Stimulated activated CD4-positive, alpha-beta T cell treated with anti-CD3 and anti-CD28 coated beads, Interleukin-4, amount 100 ng/mL, for 4 hours (primary cell): ENCODE measurements at regions not wholly inside any gene's neighbourhood (a gene's known extent, or its start where the extent isn't known, plus 50 kb on each side); places are given as distances from the start of the nearest gene placed in this dataset.
"Not testable (repeated sequence)": the region's sequence is repeated elsewhere in the genome, so short reads cannot be mapped to it uniquely, and the experiment has no call there.

Experiments used
- DNase-seq, 2 experiments: peaks; one replicate each; pipeline ENCODE4 v3.0.0-alpha.2; 2020

DNA sequence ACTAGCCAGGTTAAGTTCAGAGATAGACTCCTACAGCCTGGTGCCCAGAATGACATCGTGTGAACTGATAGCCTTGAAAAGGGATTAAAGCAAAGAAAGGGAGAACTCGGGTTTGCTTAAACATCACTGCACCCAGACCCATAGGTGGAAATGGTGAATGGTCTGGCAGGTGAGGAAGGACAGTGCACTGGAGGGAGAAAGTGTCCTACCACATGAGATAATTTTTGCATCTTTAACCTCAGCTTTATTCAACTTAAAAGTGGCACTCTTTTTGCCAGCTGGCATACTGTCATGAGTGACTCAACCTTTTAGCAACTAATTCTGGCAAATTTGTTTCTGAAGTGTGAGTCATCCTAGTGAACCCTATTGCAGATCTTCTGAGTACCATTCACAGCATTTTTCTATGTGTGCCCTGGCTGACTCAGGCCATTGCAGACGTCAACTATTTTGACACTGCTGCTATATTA, 53.0 kb upstream of the DAPP1 start:
- no peak for DNase-seq

DNA sequence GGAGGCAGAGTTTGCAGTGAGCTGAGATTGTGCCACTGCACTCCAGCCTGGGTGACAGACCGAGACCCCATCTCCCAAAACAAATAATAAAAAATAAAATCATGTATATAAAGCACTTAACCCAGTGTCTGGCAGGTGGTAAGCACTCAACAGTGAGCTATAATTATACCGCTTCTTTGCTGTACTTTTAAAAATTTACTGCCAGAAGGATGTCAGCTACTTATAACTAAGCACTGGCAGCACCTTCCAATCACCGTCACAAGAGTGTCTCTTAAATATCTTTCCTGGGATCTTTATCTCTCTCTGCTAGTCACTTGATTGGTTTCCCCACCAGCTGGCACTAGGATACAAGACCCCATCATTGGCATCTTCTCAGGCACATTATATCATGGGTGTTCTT, 53.9 kb upstream of the DAPP1 start:
- no peak for DNase-seq

DNA sequence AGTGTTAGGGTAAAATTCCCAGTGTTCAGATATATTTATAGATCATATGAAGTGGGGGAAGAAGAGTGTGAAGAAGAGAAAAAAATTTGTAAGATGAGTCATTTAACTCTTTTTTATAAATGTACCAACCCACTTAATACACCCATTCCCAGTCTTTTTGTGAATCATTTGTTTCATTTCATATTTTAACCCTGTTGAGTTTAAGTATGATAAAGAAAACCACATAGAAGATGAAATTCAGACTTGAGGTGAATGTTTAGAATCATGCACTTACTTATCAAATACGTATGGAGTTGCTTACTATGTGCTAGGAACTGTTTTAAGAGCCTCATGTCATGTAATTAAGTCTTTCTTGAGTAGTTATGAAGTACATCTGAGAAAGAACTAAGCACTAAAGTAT, 56.6 kb upstream of the DAPP1 start:
- no peak for DNase-seq

DNA sequence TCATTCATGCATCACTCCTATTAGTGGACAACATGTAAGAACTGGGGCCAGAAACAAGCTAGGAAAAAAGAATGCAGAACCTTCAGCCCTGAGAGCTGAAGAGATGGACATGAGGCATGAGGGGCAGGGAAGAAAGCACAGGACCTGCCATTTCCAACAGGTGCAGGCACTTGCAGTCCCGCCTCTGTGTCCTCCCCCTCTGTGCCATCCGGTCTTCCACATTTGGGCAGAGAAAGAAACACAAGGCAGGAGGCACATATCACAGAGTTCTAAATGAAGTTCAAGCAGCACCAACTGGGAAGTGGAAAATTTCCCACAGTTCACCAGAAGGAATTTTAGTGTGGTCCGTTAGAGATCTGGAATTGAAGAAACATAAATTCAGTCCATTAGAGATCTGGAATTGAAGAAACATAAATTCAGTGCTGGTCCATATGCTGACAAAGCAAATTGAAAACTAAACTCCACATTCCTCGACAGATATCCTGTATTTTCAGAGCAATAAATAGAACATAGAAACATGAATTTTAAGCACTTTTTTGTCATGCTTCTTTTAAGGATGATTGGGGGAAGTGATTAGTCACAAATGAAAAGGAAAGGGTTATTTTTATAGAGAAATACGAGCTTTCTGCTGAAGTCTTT, 57.2 kb upstream of the DAPP1 start:
- no peak for DNase-seq

DNA sequence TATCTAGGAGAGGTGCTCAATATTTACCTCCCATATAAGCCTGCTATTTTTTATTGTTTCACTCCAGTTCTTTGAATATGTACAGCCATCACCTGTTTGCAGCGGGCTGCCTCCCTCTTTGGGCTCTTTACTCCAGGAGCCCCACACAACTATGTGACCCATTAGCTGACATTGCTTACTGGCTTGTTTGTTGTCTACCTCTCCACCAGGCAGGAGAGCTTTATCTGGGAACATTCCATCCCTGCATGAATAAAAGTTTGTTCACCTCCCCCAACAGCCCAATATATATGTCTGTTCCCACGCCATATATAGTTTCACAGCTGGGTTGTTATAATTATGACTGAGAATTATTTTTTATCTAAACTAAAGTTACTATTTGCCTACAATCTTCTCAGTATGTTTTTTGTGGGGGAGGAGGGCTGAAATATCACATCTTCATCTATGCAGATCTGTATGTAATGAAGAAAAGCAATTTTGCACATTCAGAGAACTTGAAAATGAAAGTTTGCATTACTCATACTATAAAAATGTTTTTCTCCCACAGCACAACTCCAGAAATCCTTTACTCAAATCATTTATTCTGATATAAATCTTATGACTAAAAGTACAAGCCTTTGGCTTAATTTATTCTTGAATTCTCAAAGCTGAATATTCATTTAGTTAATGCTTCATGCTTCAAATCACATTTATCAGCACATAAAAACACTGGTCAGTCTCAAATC, 61.2 kb upstream of the DAPP1 start:
- no peak for DNase-seq

DNA sequence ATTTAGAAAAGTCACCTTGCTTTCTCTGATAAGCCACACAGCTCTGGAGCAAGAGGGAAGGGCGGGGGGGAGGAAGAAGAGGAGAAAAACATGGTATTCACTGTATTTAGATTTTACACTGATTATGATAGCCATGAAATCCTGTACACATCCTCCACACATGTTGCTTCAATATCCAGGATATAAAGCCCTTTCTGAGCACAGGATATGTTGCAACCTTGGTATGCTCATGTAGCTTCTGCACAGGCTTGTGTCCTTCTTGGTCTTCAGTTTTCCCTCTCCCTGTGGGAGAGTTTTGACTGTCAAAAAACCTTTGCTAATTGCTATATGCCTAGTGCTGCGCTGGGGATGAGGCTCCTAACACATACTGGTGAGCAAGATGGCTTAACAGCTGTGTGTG, 61.9 kb upstream of the DAPP1 start:
- no peak for DNase-seq

DNA sequence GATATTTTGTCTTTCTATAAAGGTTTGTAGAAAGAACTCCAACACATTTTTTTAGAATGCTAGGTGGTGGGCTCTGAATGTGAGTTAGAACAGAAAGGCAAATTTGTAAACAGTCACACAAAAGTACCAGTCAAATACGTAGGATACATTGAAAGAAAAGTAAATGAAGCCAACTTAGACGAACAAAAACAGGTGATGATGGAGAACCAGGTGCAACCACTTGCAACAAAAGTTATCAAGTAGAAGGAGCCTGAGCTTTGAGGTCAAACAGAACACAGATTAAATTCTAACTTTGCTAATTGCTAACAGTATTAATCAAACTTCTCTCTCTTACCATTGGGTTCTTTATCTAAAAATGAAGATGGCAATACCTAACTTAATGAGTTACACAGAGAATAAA, 62.7 kb upstream of the DAPP1 start:
- DNase-seq = no peak

DNA sequence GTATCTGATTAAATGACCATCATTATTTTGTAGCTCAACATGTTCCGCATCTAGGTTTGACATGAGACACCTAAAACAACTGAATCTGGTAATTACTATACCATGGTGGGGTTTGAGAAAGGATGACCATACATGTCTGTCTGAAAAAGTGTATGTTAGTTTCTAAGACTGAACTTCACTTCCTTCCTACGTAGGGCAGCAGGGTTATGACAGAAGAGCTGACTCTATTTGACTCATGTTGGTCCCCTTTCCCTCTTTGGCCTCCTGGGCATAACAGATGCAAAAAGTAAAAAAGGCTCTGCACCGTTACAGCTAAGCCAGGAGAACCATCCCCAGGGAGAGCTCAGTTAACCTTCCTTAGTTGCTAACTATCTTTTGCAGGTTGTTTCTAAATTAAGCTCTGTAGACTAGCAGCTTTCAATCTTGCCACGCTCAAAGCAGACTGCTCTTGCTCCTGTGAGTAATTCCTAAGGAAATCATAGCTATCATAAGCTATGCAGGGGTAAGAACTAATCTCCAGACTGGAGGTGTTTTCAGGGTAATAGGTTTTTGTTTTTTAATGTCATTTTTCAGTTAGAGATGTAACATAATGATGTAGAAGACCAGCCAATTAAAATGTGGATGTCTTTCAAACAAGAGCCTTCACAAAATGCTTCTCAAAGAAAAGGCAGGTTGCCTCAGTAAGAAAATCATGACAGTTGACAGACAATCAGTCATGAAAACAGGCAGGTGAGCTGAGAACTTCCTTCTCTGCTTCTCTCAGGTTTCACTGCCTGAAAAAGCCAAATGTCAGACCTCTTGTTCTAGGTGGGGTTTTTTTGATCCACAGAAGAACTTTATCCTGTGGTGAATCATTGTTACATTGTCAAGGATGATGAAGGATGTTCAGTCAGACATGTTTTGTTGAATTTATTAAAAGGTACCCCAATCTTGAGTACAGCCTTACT, 66.9 kb upstream of the DAPP1 start:
- DNase-seq = no peak

DNA sequence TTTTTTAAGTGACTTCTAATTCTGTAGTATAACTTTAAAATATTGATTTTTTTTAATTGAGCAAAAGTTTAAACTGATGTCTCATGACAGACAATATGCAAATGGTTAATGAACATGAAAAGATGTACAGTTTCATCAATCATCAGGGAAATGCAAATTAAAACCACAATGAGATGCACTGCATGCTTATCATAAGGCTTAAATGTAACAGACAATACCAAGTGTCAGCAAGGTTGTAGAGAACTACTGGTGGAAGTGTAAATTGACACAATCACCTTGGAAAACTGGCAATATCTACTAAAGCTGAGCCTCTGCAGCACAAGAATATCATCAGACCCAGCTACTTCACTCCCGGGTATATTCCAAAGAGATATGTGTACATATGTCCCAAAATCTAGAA, 70.2 kb upstream of the DAPP1 start:
- DNase-seq = no peak

DNA sequence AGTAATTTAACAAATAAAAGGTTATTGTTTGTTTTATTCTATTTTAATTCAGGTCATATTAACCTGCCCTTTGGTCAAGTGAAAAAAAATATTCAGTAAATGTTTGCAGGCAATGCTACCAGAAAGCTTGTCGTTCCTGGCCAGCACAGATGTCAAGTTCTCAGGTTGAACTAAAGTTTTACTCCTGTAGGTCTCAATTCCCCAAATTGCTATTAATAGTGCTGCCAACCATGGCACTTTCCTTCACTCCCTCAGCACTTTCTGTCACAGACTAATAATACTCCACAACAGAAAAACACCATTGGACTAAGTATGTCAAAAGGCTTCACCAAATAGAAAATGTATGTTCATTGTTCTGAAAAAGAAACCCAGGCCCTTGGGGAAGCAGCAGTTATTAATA, 79.2 kb upstream of the C4orf54 start:
- DNase-seq = no peak

DNA sequence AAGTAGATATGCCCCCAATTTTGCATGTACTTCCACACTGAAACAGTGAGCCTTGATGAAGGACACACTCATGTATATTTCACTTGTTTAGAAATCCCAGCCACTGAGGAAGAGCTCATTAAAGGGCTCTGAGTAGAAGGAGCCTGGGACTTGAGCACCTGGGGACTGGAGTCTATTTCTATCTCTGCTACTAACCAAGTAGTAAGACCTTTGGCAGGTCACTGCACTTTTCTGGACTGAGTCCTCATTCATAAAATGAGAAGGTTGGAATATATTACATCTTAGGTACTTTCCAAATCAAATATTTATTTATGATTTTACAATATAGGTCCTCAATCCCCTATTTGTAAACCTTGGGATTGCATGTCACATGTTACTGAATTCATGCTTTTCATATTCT, 78.2 kb upstream of the C4orf54 start:
- DNase-seq = no peak

DNA sequence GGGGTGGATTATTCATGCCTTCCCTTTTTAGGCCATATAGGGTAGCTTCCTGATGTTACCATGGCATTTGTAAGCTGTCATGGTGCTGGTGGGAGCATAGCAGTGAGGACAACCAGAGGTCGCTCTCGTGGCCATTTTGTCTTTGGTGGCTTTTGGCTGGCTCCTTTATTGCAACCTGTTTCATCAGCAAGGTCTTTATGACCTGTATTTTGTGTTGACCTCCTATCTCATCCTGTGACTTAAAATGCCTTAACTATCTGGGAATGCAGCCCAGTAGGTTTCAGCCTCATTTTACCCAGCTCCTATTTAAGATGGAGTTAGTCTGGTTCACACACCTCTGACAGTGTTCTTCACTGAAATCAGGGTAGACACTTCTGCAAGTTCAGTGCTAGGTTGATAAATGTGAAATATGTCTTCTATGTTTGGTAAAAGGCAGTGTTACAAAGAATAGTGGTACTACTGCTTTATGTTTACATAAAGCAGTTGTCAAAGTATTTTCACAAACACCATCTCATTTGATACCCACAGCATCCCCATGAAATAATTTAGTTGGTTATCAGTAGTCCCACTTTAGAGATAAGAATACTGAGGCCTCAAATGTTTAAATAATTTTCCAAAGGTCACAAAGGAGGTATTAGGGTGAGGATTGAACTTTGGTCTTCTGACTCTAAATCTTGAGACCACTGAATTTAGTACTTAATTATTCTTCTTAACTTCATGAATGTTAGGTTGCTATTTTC, 77.1 kb upstream of the C4orf54 start:
- DNase-seq = no peak

DNA sequence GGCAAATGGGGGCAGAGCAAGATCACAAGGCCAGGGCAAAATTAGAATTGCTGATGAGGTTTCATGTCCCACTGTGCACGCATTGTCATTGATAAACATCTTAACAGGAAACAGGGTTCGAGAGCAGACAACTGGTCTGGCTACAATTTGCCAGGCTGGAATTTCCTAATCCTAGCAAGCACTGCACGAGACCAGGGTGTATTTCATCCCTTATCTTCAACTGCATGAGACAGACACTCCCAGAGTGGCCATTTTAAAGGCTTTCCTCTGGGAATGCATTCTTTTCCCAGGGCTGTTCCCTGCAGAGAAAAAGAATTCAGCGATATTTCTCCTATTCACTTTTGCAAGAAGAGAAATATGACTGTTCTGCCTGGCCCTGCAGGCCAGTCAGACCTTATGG, 75.8 kb upstream of the C4orf54 start:
- DNase-seq = not testable (repeated sequence)

DNA sequence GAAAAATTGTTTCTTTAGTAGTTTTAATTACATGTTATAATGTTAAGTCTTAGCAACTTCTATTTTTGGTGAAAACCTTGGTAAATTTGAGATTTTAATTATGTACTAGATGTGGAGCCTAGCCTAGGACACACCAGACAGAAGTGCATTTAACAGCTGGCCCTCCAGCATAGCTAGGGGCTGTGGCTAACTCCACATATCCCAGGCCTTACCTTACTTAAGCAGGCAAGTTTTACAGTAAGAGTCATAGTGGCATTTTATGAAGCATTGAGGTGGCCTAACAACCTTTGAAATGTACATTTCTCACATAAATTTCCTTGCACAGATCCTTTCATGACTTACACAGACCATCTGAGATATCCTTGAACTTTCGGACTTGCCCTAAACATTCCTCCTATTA, 71.6 kb upstream of the C4orf54 start:
- DNase-seq = no peak

DNA sequence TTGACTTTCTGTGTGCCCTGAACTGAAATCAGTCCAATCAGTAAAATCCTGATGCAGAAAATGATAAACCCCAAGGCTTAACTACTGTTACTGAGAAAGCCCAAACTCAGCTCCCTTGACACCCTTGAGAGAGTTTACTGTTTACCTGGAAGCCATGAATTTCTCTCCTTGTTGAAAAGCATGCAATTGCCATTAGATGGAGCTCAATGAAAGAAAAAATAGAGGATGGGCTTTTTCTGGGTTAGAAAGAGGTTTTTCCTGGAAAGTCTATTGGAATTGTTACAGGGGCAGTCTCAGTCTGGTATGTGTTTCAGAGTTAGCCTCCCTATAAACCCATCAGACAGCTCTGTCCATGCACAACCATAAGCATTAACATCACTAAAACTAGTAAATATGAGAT, 66.4 kb upstream of the C4orf54 start:
- DNase-seq = no peak

DNA sequence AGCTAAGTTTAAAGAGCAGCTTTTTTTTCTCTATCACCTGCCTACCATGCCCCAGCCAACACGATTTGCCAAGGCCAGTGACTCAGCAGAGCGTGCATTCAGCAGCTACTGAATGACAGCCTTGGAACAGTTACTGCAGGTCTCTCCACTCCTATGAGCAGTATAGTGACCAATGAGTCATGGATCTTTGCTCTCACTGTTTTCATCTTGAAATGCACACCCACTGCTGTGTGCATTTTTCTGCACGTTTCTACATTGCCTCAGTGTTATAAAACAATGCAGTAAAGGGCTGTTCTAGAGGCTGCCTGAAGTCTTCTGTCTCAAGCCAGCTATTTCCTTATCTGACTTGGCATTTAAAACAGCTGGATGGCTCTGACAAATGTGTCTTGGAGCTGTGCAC, 66.0 kb upstream of the C4orf54 start:
- peak in 1 of 2 experiments; percentile 2 for DNase-seq

DNA sequence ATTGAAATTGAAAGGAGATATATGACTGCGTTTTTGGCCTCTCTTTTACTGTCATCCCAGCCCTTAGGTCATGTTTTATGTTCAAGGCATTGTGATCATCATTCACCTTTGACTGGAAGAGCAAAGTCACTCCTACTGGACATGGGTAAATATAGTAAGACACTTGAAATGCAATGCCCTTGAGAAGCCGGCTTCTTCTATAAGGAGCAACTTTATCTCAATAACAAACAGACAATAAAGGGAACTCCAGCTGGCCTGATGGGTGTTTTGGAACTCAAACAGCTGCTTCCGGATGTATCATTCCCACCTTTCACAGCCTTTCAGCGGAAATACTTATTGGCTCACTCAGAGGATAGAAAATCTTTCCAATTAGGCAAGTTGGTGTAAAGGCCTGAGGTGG, 65.1 kb upstream of the C4orf54 start:
- DNase-seq = no peak

DNA sequence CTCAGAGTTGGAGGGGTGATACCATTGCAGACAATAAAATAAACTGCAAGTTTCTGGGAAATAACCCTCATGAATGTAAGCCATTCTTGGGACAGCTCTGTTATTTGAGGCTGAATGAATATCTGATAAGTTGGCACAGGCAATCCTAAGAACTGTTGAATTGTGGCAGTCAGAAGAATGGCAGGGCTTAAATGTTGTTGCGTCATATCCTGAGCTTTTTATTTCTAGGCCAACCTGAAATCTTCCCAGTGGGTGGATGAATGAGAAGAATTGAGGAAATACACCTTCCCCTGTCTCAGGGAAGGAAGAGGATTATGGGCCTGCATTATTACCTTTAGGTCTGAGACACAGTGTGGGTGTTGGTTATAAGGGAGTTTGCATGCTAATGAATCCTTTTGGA, 64.4 kb upstream of the C4orf54 start:
- DNase-seq = no peak

DNA sequence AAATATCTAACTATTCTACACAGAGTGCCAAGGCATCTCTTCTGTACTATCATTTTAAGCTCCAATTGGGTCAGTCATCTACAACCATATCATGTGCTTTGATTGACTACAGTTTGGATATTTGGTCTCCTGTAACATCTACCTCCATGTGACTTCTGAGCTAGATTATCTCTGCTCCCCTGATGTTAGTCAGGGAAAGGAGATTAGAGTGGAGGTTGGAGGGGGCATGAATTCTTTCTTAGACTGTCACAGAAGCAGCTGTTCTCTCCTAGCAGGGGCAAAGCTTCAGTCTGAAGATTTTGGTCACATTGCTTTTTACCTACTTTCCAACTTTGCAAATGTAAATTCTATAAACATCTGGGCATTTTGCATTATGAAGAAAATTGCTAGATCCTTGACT, 62.6 kb upstream of the C4orf54 start:
- no peak for DNase-seq

DNA sequence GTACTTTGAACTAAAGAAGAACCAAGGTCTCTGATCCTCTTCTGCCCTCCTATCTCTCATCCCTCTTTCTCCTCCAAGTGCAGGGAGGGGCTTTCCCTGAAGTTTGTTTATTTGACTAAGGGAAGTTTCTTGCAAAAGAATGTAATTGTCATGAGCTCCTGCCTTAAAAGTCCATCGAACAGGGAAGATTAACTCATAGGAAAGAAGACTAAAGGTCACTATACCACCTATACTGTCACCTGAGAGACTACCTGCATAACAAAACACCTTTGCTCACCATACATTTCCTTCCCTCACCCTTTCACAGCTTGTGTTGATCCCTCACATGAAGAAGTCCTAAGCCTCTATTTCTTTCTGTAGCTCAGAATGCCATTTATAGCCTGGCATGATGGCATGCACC, 59.4 kb upstream of the C4orf54 start:
- no peak for DNase-seq

DNA sequence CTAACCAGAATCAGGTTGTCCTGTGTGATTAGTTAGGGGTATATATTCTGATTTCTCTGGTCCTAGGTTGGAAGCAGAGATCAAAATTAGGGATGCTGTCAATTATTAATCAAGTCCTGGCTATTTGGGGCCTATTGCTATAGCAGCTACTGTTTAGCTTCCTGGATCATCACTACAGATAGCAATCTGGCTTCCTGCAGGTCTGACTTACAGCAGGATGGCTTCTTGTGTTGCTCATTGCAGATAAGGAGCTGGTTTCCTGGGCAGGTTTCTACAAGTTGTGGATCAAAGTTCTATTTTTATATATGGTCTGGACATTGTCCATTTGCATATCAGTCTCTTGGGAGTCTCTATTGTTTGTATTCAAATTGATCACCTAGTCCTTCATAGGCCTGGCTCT, 57.7 kb upstream of the C4orf54 start:
- no peak for DNase-seq

DNA sequence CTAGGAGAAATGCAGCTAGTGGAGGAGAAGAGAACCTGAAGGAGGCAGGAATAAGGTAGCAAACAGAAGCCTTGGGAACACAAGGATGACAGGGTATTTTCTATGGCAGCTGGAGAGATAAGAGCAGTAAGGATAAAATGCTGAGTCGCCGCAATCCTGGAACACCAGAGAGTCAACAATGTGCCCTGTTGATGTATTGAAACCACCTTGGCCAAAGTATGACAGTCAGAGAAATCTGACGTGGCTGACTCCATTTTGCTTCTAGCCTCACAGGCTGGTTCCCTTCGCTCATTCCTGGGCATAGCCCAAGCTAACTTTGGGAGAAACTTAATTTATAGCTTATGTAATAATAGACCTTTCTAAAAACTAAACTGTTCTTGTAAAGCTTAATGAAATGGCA, 56.6 kb upstream of the C4orf54 start:
- no peak for DNase-seq

DNA sequence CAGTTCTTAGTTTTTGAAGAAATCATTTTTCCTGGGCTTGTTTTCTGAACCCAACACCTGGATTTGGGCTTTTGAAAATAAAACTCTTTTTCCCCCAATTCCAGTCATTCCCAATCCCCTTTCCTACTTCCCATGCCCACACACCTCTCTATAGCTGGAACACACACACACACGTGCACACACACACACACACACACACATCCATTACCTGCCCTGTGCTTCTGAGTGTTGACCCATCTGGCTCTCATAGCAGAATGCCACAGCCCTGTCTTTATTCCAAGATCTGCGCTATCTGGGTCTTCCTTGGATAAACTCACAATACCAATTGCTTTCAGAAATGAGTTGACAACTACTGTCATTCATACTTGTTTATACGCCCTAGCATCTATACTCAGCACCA, 54.9 kb upstream of the C4orf54 start:
- no peak for DNase-seq
